ENCODE measurements at regions not wholly inside any gene's neighbourhood (a gene's known extent, or its start where the extent isn't known, plus 50 kb on each side); places are given as distances from the start of the nearest gene placed in this dataset.

- DNase-seq (ENCODE audit: low read depth, low spot score): no peak
Observed at GRCh38 chr2:234768608-234769196, 183.1 kb upstream of the SH3BP4 start.

GRCh38 chr2:234765279-234765678 is 186.5 kb upstream of the SH3BP4 start:
- DNase-seq (ENCODE audit: low read depth, low spot score): no peak

- no peak for DNase-seq (ENCODE audit: low read depth, low spot score)
Observed at GRCh38 chr2:234764372-234764771, 187.4 kb upstream of the SH3BP4 start.

- DNase-seq (ENCODE audit: low read depth, low spot score): no peak
Observed at GRCh38 chr2:234763002-234763873, 188.6 kb upstream of the SH3BP4 start.

GRCh38 chr2:234761910-234762309 is 189.9 kb upstream of the SH3BP4 start:
- no peak for DNase-seq (ENCODE audit: low read depth, low spot score)

- no peak for DNase-seq (ENCODE audit: low read depth, low spot score)
Observed at GRCh38 chr2:234754126-234754525, 197.7 kb upstream of the SH3BP4 start.

GRCh38 chr2:234753701-234754100 is 198.1 kb upstream of the SH3BP4 start:
- no peak for DNase-seq (ENCODE audit: low read depth, low spot score)

GRCh38 chr2:234752966-234753365 is 198.9 kb upstream of the SH3BP4 start:
- no peak for DNase-seq (ENCODE audit: low read depth, low spot score)

GRCh38 chr2:234751275-234751973 is 200.4 kb upstream of the SH3BP4 start:
- DNase-seq (ENCODE audit: low read depth, low spot score): no peak

- no peak for DNase-seq (ENCODE audit: low read depth, low spot score)
Observed at GRCh38 chr2:234747833-234748559, 203.8 kb upstream of the SH3BP4 start.

GRCh38 chr2:234747032-234747431 is 204.8 kb upstream of the SH3BP4 start:
- no peak for DNase-seq (ENCODE audit: low read depth, low spot score)

- no peak for DNase-seq (ENCODE audit: low read depth, low spot score)
Observed at GRCh38 chr2:234745347-234745746, 206.5 kb upstream of the SH3BP4 start.

GRCh38 chr2:234741976-234742375 is 209.8 kb upstream of the SH3BP4 start:
- no peak for DNase-seq (ENCODE audit: low read depth, low spot score)

- DNase-seq (ENCODE audit: low read depth, low spot score): no peak
Observed at GRCh38 chr2:234739061-234739460, 212.8 kb upstream of the SH3BP4 start.

GRCh38 chr2:234735829-234736228 is 216.0 kb upstream of the SH3BP4 start:
- no peak for DNase-seq (ENCODE audit: low read depth, low spot score)

GRCh38 chr2:234733795-234734600 is 217.8 kb upstream of the SH3BP4 start:
- DNase-seq (ENCODE audit: low read depth, low spot score): no peak

GRCh38 chr2:234733093-234733489 is 218.7 kb upstream of the SH3BP4 start:
- DNase-seq (ENCODE audit: low read depth, low spot score): no peak

- DNase-seq (ENCODE audit: low read depth, low spot score): no peak
Observed at GRCh38 chr2:234732404-234733092, 219.3 kb upstream of the SH3BP4 start.

GRCh38 chr2:234731236-234731635 is 220.6 kb upstream of the SH3BP4 start:
- no peak for DNase-seq (ENCODE audit: low read depth, low spot score)

- DNase-seq (ENCODE audit: low read depth, low spot score): peak; percentile 41
Observed at GRCh38 chr2:234730066-234730640, 221.7 kb upstream of the SH3BP4 start.
